Upper lobe of left lung (tissue), 6 donors: ENCODE measurements at regions not wholly inside any gene's neighbourhood (a gene's known extent, or its start where the extent isn't known, plus 50 kb on each side); places are given as distances from the start of the nearest gene placed in this dataset.
"Not testable (repeated sequence)": the region's sequence is repeated elsewhere in the genome, so short reads cannot be mapped to it uniquely, and the experiment has no call there.

Experiments used
- ATAC-seq, 2 donors: fragments of 200-7000 bp; cut with Tn5 transposase; one replicate each; pipeline ENCODE4 v1.9.1; 2022; ENCODE audit warnings: mild to moderate bottlenecking in 2 of 2, moderate library complexity in 2 of 2; ENCODE audit not compliant: low FRiP score in 2 of 2
- DNase-seq, 2 donors: peaks; one replicate each; pipeline ENCODE4 v3.0.0-alpha.2; 2019 to 2020
- H3K27ac ChIP-seq, 4 donors: fragments of 200-600 bp; sonication (generic); one replicate each; pipeline ENCODE4 v1.5.1; 2016 to 2019
- H3K27me3 ChIP-seq, 4 donors: fragments of 200-600 bp; sonication (generic); one replicate each; pipeline ENCODE4 v1.5.1; 2017 to 2019
- H3K36me3 ChIP-seq, 4 donors: fragments of 200-600 bp; sonication (generic); one replicate each; pipeline ENCODE4 v1.5.1; 2016 to 2019
- H3K4me1 ChIP-seq, 4 donors: fragments of 200-600 bp; sonication (generic); one replicate each; pipeline ENCODE4 v1.5.1; 2018 to 2019
- H3K4me3 ChIP-seq, 4 donors: fragments of 200-600 bp; sonication (generic); one replicate each; pipeline ENCODE4 v1.5.1; 2017 to 2019; ENCODE audit warnings: mild to moderate bottlenecking in 2 of 4, moderate library complexity in 1 of 4
- H3K9me3 ChIP-seq, 4 donors: fragments of 200-600 bp; sonication (generic); one replicate each; pipeline ENCODE4 v1.5.1; 2018 to 2019
- CTCF ChIP-seq, 6 experiments: fragments of 450-650 bp in 4 of 6; fragments of 200-600 bp in 2 of 6; sonication (generic) in 2 of 6; IDR thresholded peaks; one replicate each; pipeline ENCODE4 v1.5.1; 2016 to 2019; ENCODE audit warnings: antibody characterized with exemption in 6 of 6
- EP300 ChIP-seq, 4 donors: sonication (generic); formaldehyde crosslinking; IDR thresholded peaks; one replicate each; pipeline ENCODE4 v1.5.1; 2017; ENCODE audit warnings: antibody characterized with exemption in 4 of 4, control low read depth in 2 of 4
- POLR2A ChIP-seq, 4 donors: fragments of 450-650 bp; IDR thresholded peaks; one replicate each; pipeline ENCODE4 v1.5.1; 2016 to 2017; ENCODE audit warnings: antibody characterized with exemption in 4 of 4, mild to moderate bottlenecking in 2 of 4
- POLR2AphosphoS5 ChIP-seq, 2 donors: sonication (generic); formaldehyde crosslinking; IDR thresholded peaks; one replicate each; pipeline ENCODE4 v1.5.1; 2017; ENCODE audit warnings: antibody characterized with exemption in 2 of 2
- WGBS, 2 donors: methylation state at CpG; one replicate each; pipeline ENCODE4 v1.1.5; 2017 to 2018; 5-methylcytosine and 5-hydroxymethylcytosine counted together
- donor health status: DM: no; HTN: no; CAD: no; lungs with moderate emphysema.
- donor health status: DM: no; HTN: yes; CAD: no; lungs with severe emphysema.

- Histone ChIP-seq H3K27ac (no peak overlapping the region), H3K9me3 (no peaks in the 10 kb centered on the region), H3K27me3 (no peaks in the 10 kb centered on the region), H3K4me1 (peaks cover 0 to 4% (median 0%) of the 10 kb centered on the region in 4 donors), H3K36me3 (no peaks in the 10 kb centered on the region), H3K4me3 (no peak overlapping the region)
- ATAC-seq = no peak
- 83 to 89% methylated on average over 5 of the region's 5 CpGs for WGBS, 2 donors
- DNase-seq = no peak
- TF ChIP-seq EP300 (IDR thresholded peaks at IDR 0.05) = no peak
- TF ChIP-seq CTCF (IDR thresholded peaks at IDR 0.05) = no peak
- TF ChIP-seq POLR2A (IDR thresholded peaks at IDR 0.05) = no peak
- TF ChIP-seq POLR2AphosphoS5 (IDR thresholded peaks at IDR 0.05) = no peak
These were observed 156.7 kb downstream of the TMEM121 start for GRCh38 chr14:105682956-105683570.

- H3K4me1 ChIP-seq, H3K9me3 ChIP-seq, ATAC-seq, H3K27ac ChIP-seq, H3K27me3 ChIP-seq, H3K4me3 ChIP-seq, H3K36me3 ChIP-seq: not testable (repeated sequence)
- 64 to 67% methylated on average over 4 to 7 of the region's 14 CpGs for WGBS, 2 donors
- peak in 1 of 2 donors; percentile 59 for DNase-seq
These were observed 157.7 kb downstream of the TMEM121 start for GRCh38 chr14:105684056-105684455.

GRCh38 chr14:105684597-105684996, 158.2 kb downstream of the TMEM121 start:
- WGBS, 2 donors = 80 to 100% methylated on average over 2 to 7 of the region's 8 CpGs
- ATAC-seq, H3K36me3 ChIP-seq, H3K27me3 ChIP-seq, H3K4me3 ChIP-seq, H3K4me1 ChIP-seq, DNase-seq, H3K27ac ChIP-seq, H3K9me3 ChIP-seq: not testable (repeated sequence)

- H3K9me3 ChIP-seq = no peaks in the 10 kb centered on the region
- 84 to 95% methylated on average over 2 of the region's 2 CpGs for WGBS, 2 donors
- no peaks in the 10 kb centered on the region for H3K36me3 ChIP-seq
- ATAC-seq (no peak), DNase-seq (no peak)
- no peak overlapping the region for H3K27ac ChIP-seq
- H3K4me3 ChIP-seq = no peak overlapping the region
- H3K4me1 ChIP-seq = peaks cover 0 to under 1% (median 0%) of the 10 kb centered on the region in 4 donors
- TF ChIP-seq POLR2A (IDR thresholded peaks at IDR 0.05) = no peak
- TF ChIP-seq POLR2AphosphoS5 (IDR thresholded peaks at IDR 0.05) = no peak
- TF ChIP-seq EP300 (IDR thresholded peaks at IDR 0.05) = no peak
- no peak for TF ChIP-seq CTCF (IDR thresholded peaks at IDR 0.05)
- H3K27me3 ChIP-seq = no peaks in the 10 kb centered on the region
These were observed 158.6 kb downstream of the TMEM121 start for GRCh38 chr14:105685003-105685402.

GRCh38 chr14:105685605-105686004, 159.2 kb downstream of the TMEM121 start:
- H3K4me3 ChIP-seq, H3K36me3 ChIP-seq, H3K27ac ChIP-seq, H3K27me3 ChIP-seq, ATAC-seq, DNase-seq, H3K9me3 ChIP-seq, H3K4me1 ChIP-seq: not testable (repeated sequence)
- WGBS, 2 donors = 80% methylated on average over 5 of the region's 8 CpGs; no CpG with 5 or more reads in 1 of the 2 donors

GRCh38 chr14:105686050-105686449, 159.7 kb downstream of the TMEM121 start:
- not testable (repeated sequence) for H3K4me1 ChIP-seq, H3K36me3 ChIP-seq, DNase-seq, H3K27ac ChIP-seq, H3K4me3 ChIP-seq, ATAC-seq, H3K27me3 ChIP-seq, H3K9me3 ChIP-seq
- no CpG with 5 or more reads among the region's 7 CpGs for WGBS, 2 donors

GRCh38 chr14:105686462-105687170, 160.2 kb downstream of the TMEM121 start:
- DNase-seq (peak in 1 of 2 donors; percentile 69), ATAC-seq (peak in 1 of 2 donors; percentile 6)
- H3K36me3 ChIP-seq = not testable (repeated sequence)

GRCh38 chr14:105687171-105688022, 161.0 kb downstream of the TMEM121 start:
- not testable (repeated sequence) for H3K36me3 ChIP-seq, H3K27ac ChIP-seq, ATAC-seq, H3K4me1 ChIP-seq, H3K27me3 ChIP-seq, DNase-seq, H3K4me3 ChIP-seq, H3K9me3 ChIP-seq
- whole genome bisulfite sequencing, 2 donors = 82 to 83% methylated on average over 20 to 23 of the region's 23 CpGs

More at GRCh38 chr14:105686462-105687170, 160.2 kb downstream of the TMEM121 start:
- not testable (repeated sequence) for H3K27ac ChIP-seq, H3K4me3 ChIP-seq, H3K9me3 ChIP-seq, H3K27me3 ChIP-seq, H3K4me1 ChIP-seq
- 93 to 100% methylated on average over 5 to 13 of the region's 34 CpGs for WGBS, 2 donors

- peak in 1 of 2 donors; percentile 9 for ATAC-seq
- H3K4me1 ChIP-seq, H3K9me3 ChIP-seq, H3K36me3 ChIP-seq, H3K4me3 ChIP-seq, H3K27me3 ChIP-seq, H3K27ac ChIP-seq: not testable (repeated sequence)
- WGBS, 2 donors = 66% methylated on average over 11 of the region's 11 CpGs; no CpG with 5 or more reads in 1 of the 2 donors
- DNase-seq = peak in 1 of 2 donors; percentile 72
These were observed 161.6 kb downstream of the TMEM121 start for GRCh38 chr14:105688023-105688351.

GRCh38 chr14:105688664-105689221, 162.4 kb downstream of the TMEM121 start:
- H3K4me3 ChIP-seq, ATAC-seq, H3K9me3 ChIP-seq, H3K27me3 ChIP-seq, H3K27ac ChIP-seq, DNase-seq, H3K36me3 ChIP-seq, H3K4me1 ChIP-seq: not testable (repeated sequence)
- WGBS, 2 donors = 85 to 93% methylated on average over 4 of the region's 4 CpGs
